ENCODE measurements at regions not wholly inside any gene's neighbourhood (a gene's known extent, or its start where the extent isn't known, plus 50 kb on each side); places are given as distances from the start of the nearest gene placed in this dataset.
A peak's percentile ranks its signal among the peaks of the same experiment; 100 is the strongest.
"Not testable (repeated sequence)": the region's sequence is repeated elsewhere in the genome, so short reads cannot be mapped to it uniquely, and the experiment has no call there.

DNA sequence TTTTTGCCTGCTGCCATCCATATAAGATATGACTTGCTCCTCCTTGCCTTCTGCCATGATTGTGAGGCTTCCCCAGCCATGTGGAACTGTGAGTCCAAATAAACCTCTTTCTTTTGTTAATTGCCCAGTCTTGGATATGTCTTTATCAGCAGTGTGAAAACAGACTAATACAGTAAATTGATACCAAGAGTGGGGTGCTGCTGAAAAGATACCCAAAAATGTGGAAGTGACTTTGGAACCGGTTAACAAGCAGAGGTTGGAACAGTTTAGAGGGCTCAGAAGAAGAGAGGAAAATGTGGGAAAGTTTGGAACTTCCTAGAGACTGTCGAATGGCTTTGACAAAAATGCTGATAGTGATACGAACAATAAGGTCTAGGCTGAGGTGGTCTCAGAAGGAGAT lies 61.1 kb upstream of the DLG1 start:
- H3K27ac ChIP-seq (ENCODE audit: low read length); H3K4me3 ChIP-seq (ENCODE audit: low read length in 2 of 2): not testable (repeated sequence)
- H3K4me1 ChIP-seq (ENCODE audit: control insufficient read depth, insufficient read depth, low read length), result peaks cover 10% of the 10 kb centered on the region

DNA sequence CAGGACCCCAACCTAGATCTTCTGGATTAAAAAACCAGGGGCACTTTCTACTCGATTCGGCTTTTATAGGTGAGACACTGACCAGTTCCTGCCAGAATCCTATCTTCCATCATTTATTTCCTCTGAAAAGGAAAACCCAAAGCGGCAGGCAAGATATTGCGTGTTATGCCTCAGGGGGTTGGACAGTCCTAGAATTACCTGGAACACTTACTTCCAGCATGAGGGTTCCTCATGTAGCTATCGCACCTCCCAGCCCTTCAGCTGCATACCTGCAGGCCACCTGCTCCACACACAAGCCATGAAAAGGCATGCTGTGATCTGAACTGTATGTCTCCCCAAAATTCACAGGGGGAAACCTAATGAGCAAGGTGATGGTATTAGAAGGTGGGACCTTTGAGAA lies 58.3 kb upstream of the DLG1 start:
- Histone ChIP-seq H3K4me3 (ENCODE audit: low read length in 2 of 2) (no peak overlapping the region), H3K36me3 (ENCODE audit: control insufficient read depth in 2 of 2, insufficient read depth in 2 of 2, low read length in 2 of 2) (no peaks in the 10 kb centered on the region), H3K4me1 (ENCODE audit: control insufficient read depth, insufficient read depth, low read length) (peaks cover 29% of the 10 kb centered on the region), H3K9ac (ENCODE audit: low read length in 2 of 2) (no peak overlapping the region), H3K27me3 (ENCODE audit: control insufficient read depth in 1 of 2, insufficient read depth in 2 of 2, low read length in 2 of 2) (no peaks in the 10 kb centered on the region), H3K9me3 (ENCODE audit: control insufficient read depth in 2 of 2, low read length in 2 of 2) (no peaks in the 10 kb centered on the region), H3K27ac (ENCODE audit: low read length) (no peak overlapping the region)

More for the DNA sequence above, 61.1 kb upstream of the DLG1 start:
- H3K36me3 ChIP-seq (ENCODE audit: control insufficient read depth in 2 of 2, insufficient read depth in 2 of 2, low read length in 2 of 2); H3K9me3 ChIP-seq (ENCODE audit: control insufficient read depth in 2 of 2, low read length in 2 of 2); H3K9ac ChIP-seq (ENCODE audit: low read length in 2 of 2); H3K27me3 ChIP-seq (ENCODE audit: control insufficient read depth in 1 of 2, insufficient read depth in 2 of 2, low read length in 2 of 2): not testable (repeated sequence)

DNA sequence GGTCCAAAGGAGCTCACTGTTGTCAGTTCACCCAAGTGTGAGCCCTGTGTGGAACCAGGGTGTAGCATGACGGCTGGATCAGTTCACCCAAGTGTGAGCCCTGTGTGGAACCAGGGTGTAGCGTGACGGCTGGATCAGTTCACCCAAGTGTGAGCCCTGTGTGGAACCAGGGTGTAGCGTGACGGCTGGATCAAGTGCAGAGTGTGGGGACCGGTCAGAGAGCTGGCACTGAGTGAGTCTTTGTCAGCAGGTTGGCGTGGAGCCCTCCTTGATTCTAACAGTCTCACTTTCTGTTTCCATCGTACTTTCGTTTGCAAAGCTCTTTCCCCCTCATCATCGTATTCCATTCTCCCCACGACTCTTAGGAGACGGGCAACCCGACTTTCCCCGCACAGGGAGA lies 57.9 kb upstream of the DLG1 start:
- Histone ChIP-seq H3K27ac (ENCODE audit: low read length) (no peak overlapping the region), H3K27me3 (ENCODE audit: control insufficient read depth in 1 of 2, insufficient read depth in 2 of 2, low read length in 2 of 2) (no peaks in the 10 kb centered on the region), H3K9me3 (ENCODE audit: control insufficient read depth in 2 of 2, low read length in 2 of 2) (no peaks in the 10 kb centered on the region), H3K36me3 (ENCODE audit: control insufficient read depth in 2 of 2, insufficient read depth in 2 of 2, low read length in 2 of 2) (no peaks in the 10 kb centered on the region), H3K4me3 (ENCODE audit: low read length in 2 of 2) (no peak overlapping the region), H3K4me1 (ENCODE audit: control insufficient read depth, insufficient read depth, low read length) (peaks cover 32% of the 10 kb centered on the region), H3K9ac (ENCODE audit: low read length in 2 of 2) (no peak overlapping the region)

DNA sequence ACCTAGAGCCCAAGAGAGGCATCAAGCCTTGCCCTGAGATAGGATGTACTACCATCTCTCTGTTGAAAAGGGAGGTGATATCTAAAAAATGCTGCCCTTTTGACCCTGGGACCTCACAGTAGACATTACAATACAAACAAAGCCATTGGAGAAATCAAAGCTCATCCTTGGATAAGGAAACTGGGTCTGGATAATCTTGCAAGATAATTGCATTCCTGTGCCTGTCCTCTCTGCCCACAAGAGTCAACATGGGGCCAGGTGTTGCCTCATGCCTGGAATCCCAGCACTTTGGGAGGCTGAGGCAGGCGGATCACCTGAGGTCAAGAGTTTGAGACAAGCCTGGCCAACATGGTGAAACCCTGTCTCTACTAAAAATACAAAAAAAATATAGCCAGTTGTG lies 57.3 kb upstream of the DLG1 start:
- Histone ChIP-seq H3K36me3 (ENCODE audit: control insufficient read depth in 2 of 2, insufficient read depth in 2 of 2, low read length in 2 of 2) (no peaks in the 10 kb centered on the region), H3K9ac (ENCODE audit: low read length in 2 of 2) (no peak overlapping the region), H3K27ac (ENCODE audit: low read length) (no peak overlapping the region), H3K4me1 (ENCODE audit: control insufficient read depth, insufficient read depth, low read length) (peaks cover 32% of the 10 kb centered on the region), H3K27me3 (ENCODE audit: control insufficient read depth in 1 of 2, insufficient read depth in 2 of 2, low read length in 2 of 2) (no peaks in the 10 kb centered on the region), H3K9me3 (ENCODE audit: control insufficient read depth in 2 of 2, low read length in 2 of 2) (no peaks in the 10 kb centered on the region), H3K4me3 (ENCODE audit: low read length in 2 of 2) (no peak overlapping the region)

DNA sequence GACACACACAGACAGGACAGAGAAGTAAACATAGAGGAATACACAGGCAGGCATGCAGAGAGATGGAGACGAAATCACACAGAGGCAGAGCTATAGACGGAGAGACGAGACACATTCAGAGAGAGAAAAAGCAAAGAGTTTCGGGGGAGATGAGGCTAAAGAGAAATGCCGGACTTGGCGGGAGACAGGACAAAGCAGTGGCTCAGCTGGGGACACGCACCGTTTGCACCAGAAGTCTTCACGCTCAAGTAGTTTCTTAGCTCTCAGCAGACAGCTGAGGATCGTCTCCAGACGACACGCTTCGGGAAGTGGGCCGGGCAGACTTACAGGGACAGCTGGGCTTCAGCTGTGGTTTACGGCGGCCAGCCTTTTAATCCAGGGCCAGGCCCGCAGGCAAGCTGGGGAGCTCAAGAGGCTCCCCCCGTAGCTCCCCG lies 56.2 kb upstream of the DLG1 start:
- Histone ChIP-seq H3K27ac (ENCODE audit: low read length) (no peak overlapping the region), H3K4me1 (ENCODE audit: control insufficient read depth, insufficient read depth, low read length) (peaks cover 32% of the 10 kb centered on the region), H3K9ac (ENCODE audit: low read length in 2 of 2) (peak overlapping the region; percentile 55 to 60), H3K9me3 (ENCODE audit: control insufficient read depth in 2 of 2, low read length in 2 of 2) (no peaks in the 10 kb centered on the region), H3K4me3 (ENCODE audit: low read length in 2 of 2) (peak overlapping the region; percentile 41 to 55), H3K27me3 (ENCODE audit: control insufficient read depth in 1 of 2, insufficient read depth in 2 of 2, low read length in 2 of 2) (no peaks in the 10 kb centered on the region), H3K36me3 (ENCODE audit: control insufficient read depth in 2 of 2, insufficient read depth in 2 of 2, low read length in 2 of 2) (no peaks in the 10 kb centered on the region)

DNA sequence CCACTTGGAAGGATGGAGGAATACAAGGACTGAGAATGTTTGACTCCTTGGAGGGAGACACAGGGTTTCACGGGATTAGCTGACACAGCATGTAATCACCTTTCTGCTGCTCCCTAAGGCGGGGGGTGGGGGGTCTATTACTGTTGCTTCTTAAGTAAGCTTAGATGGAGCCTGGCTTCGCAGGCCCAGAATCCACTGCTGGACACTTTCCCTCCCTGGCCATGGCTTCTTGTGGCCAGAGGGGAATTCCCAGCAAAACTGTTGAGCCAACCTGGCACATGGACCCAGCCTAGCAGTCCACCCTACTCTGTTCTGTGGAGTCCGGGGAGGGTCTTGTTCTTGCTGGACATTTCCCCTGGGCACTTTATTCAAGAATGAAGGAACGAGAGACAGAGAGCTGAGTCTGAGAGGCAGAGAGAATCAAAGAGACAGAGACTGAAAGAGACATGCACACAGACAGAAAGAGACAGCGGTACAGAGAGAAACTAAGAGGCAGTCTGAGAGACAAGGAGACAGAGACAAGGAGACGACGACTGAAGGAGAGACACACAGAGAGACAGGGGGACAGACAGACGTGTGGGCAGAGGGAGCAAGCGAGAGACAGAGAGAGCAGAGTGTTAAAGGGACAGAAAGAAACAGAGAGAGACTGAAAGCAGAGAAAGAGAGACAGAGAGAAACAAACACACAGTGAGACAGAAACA lies 55.6 kb upstream of the DLG1 start:
- H3K4me1 ChIP-seq (ENCODE audit: control insufficient read depth, insufficient read depth, low read length), result peaks cover 32% of the 10 kb centered on the region
- H3K36me3 ChIP-seq (ENCODE audit: control insufficient read depth in 2 of 2, insufficient read depth in 2 of 2, low read length in 2 of 2), result no peaks in the 10 kb centered on the region
- H3K9me3 ChIP-seq (ENCODE audit: control insufficient read depth in 2 of 2, low read length in 2 of 2), result no peaks in the 10 kb centered on the region
- H3K27me3 ChIP-seq (ENCODE audit: control insufficient read depth in 1 of 2, insufficient read depth in 2 of 2, low read length in 2 of 2), result no peaks in the 10 kb centered on the region
- peak overlapping the region; percentile 41 to 55 for H3K4me3 ChIP-seq (ENCODE audit: low read length in 2 of 2)
- H3K9ac ChIP-seq (ENCODE audit: low read length in 2 of 2), result peak overlapping the region; percentile 51 to 55
- no peak overlapping the region for H3K27ac ChIP-seq (ENCODE audit: low read length)

DNA sequence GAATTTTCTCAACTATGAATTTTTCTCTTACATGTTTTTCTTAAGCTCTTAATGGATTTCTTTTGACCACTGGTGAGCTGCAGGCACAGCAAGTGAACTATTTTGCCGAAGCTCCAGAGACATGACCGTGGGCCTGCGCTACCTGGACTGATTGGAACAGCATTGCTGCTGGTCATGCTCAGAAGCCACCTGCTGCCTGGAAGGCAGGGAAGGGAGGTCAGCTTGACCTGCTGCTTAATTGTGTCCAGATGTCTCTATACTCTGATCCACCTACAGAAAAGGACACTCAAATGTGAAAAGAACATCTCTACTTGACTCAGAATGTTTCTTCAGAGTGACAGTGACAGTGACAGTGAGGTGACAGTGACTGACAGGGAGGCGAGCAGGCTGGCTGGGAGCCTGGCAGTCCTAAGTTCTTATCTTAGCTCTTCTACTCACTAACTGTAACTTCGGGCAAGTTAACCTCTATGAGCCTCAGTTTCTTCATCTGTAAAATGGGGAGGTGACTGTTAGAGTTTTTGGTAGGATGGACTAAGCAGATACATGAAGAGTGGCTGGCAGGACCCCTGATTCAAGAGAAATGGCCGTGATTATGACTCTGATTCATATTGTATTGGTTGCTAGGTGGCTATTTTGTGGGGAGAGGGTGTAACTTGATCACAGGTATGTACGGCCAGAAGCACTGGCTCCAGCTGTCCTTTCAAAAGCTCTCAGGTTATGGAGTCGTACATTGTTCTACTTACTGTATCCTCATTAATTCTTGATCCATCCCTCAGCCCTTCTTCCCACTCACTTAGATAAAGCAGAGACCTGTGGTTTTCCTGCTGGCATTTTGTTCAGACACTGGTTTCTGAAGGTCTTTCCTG lies 54.8 kb upstream of the DLG1 start:
- Histone ChIP-seq H3K9ac (ENCODE audit: low read length in 2 of 2) (no peak overlapping the region), H3K27me3 (ENCODE audit: control insufficient read depth in 1 of 2, insufficient read depth in 2 of 2, low read length in 2 of 2) (no peaks in the 10 kb centered on the region), H3K9me3 (ENCODE audit: control insufficient read depth in 2 of 2, low read length in 2 of 2) (no peaks in the 10 kb centered on the region), H3K36me3 (ENCODE audit: control insufficient read depth in 2 of 2, insufficient read depth in 2 of 2, low read length in 2 of 2) (no peaks in the 10 kb centered on the region), H3K4me1 (ENCODE audit: control insufficient read depth, insufficient read depth, low read length) (peaks cover 32% of the 10 kb centered on the region), H3K4me3 (ENCODE audit: low read length in 2 of 2) (no peak overlapping the region), H3K27ac (ENCODE audit: low read length) (no peak overlapping the region)

DNA sequence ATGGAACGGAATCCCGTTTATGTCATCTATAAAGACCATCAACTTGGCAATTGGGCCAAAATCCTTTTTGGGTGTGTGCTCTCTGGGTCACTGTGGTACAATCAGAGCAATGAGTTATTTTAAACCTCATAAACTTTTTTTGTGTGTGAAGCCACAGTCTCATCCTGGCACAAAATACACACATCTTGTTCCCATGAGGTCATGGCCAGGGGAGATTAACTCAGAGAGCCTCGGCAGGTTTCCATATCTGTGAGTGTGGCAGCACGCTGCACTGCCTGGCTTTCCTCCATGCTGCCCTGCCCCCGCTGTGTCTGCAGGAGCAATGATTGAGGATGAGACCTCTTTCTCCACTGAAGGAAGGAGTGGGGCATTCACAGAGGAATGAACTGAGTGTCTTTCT lies 54.0 kb upstream of the DLG1 start:
- no peak overlapping the region for H3K9ac ChIP-seq (ENCODE audit: low read length in 2 of 2)
- no peaks in the 10 kb centered on the region for H3K9me3 ChIP-seq (ENCODE audit: control insufficient read depth in 2 of 2, low read length in 2 of 2)
- no peaks in the 10 kb centered on the region for H3K27me3 ChIP-seq (ENCODE audit: control insufficient read depth in 1 of 2, insufficient read depth in 2 of 2, low read length in 2 of 2)
- H3K4me3 ChIP-seq (ENCODE audit: low read length in 2 of 2), result no peak overlapping the region
- no peaks in the 10 kb centered on the region for H3K36me3 ChIP-seq (ENCODE audit: control insufficient read depth in 2 of 2, insufficient read depth in 2 of 2, low read length in 2 of 2)
- peaks cover 32% of the 10 kb centered on the region for H3K4me1 ChIP-seq (ENCODE audit: control insufficient read depth, insufficient read depth, low read length)
- H3K27ac ChIP-seq (ENCODE audit: low read length), result no peak overlapping the region

DNA sequence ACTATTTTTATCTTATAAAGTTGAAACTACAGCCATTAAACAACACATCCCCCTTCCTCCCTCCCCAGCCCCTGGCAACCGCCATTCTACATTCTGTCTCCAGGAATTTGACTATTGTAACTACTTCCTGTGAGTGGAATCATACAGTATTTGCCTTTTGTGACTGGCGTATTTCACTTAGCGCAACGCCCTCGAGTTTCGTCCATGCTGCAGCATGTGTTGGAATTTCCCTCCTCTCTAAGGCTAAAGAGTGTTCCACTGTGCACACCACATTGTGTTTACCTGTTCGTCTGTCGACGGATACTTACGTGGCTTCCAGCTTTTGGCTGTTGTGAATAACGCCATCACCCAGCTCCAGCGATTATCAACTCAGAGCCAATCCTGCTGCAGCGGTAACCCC lies 52.0 kb upstream of the DLG1 start:
- Histone ChIP-seq H3K36me3 (ENCODE audit: control insufficient read depth in 2 of 2, insufficient read depth in 2 of 2, low read length in 2 of 2) (no peaks in the 10 kb centered on the region), H3K27ac (ENCODE audit: low read length) (no peak overlapping the region), H3K9me3 (ENCODE audit: control insufficient read depth in 2 of 2, low read length in 2 of 2) (no peaks in the 10 kb centered on the region), H3K9ac (ENCODE audit: low read length in 2 of 2) (no peak overlapping the region), H3K27me3 (ENCODE audit: control insufficient read depth in 1 of 2, insufficient read depth in 2 of 2, low read length in 2 of 2) (no peaks in the 10 kb centered on the region), H3K4me3 (ENCODE audit: low read length in 2 of 2) (no peak overlapping the region), H3K4me1 (ENCODE audit: control insufficient read depth, insufficient read depth, low read length) (peaks cover 31% of the 10 kb centered on the region)

DNA sequence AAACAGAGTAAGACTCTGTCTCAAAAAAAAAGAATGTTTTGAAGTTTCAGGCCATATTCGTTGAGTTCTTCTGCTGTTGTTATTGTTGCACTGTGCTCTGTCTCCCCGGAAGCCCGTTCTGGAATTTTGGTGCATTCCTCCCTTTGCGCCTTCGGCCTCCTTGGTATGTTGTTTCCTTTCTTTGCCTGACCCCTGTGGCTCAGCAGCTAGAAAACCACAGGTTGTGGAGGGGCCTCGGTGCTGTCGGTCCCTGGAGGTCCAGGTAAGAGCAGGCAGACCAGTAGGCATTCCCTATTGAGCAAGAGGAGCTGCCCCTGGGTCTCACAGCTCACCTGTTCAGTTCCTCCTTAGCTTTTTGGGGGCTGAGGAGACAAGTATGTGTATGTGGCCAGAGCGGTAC lies 51.0 kb upstream of the DLG1 start:
- Histone ChIP-seq H3K36me3 (ENCODE audit: control insufficient read depth in 2 of 2, insufficient read depth in 2 of 2, low read length in 2 of 2) (no peaks in the 10 kb centered on the region), H3K9me3 (ENCODE audit: control insufficient read depth in 2 of 2, low read length in 2 of 2) (no peaks in the 10 kb centered on the region), H3K27me3 (ENCODE audit: control insufficient read depth in 1 of 2, insufficient read depth in 2 of 2, low read length in 2 of 2) (no peaks in the 10 kb centered on the region), H3K27ac (ENCODE audit: low read length) (no peak overlapping the region), H3K4me3 (ENCODE audit: low read length in 2 of 2) (no peak overlapping the region), H3K9ac (ENCODE audit: low read length in 2 of 2) (no peak overlapping the region), H3K4me1 (ENCODE audit: control insufficient read depth, insufficient read depth, low read length) (peaks cover 20% of the 10 kb centered on the region)
